ENCODE measurements at regions not wholly inside any gene's neighbourhood (a gene's known extent, or its start where the extent isn't known, plus 50 kb on each side); places are given as distances from the start of the nearest gene placed in this dataset.
"Not testable (repeated sequence)": the region's sequence is repeated elsewhere in the genome, so short reads cannot be mapped to it uniquely, and the experiment has no call there.

- not testable (repeated sequence) for DNase-seq (ENCODE audit: low read depth in 2 of 2); H3K4me1 ChIP-seq (ENCODE audit: control insufficient read depth, extremely low read depth, insufficient read depth, low read length); H3K27me3 ChIP-seq (ENCODE audit: control insufficient read depth, insufficient read depth, low read length); H3K9me3 ChIP-seq (ENCODE audit: control insufficient read depth, insufficient read depth, low read depth, low read length); H4K20me1 ChIP-seq (ENCODE audit: control insufficient read depth, extremely low read depth, insufficient read depth, low read length); H3K9ac ChIP-seq (ENCODE audit: insufficient read depth, low read length); H3K4me3 ChIP-seq (replicated peaks in 1 of 4; ENCODE audit: control extremely low read depth in 1 of 4, insufficient read depth in 1 of 4, low read depth in 3 of 4, low read length in 4 of 4); H2AFZ ChIP-seq (ENCODE audit: low read length); H3K36me3 ChIP-seq (ENCODE audit: control insufficient read depth, insufficient read depth, low read length); H3K79me2 ChIP-seq (ENCODE audit: control insufficient read depth, insufficient read depth, low read length); H3K4me2 ChIP-seq (ENCODE audit: extremely low read depth, insufficient read depth, low read length); H3K27ac ChIP-seq (ENCODE audit: insufficient read depth, low read length)
Observed at GRCh38 chr16:16590654-16591318, 211.8 kb downstream of the NPIPA7 start.

GRCh38 chr16:16593156-16593863 lies 214.4 kb downstream of the NPIPA7 start:
- H4K20me1 ChIP-seq (ENCODE audit: control insufficient read depth, extremely low read depth, insufficient read depth, low read length); H3K4me1 ChIP-seq (ENCODE audit: control insufficient read depth, extremely low read depth, insufficient read depth, low read length); H3K36me3 ChIP-seq (ENCODE audit: control insufficient read depth, insufficient read depth, low read length); H3K9me3 ChIP-seq (ENCODE audit: control insufficient read depth, insufficient read depth, low read depth, low read length); H3K27me3 ChIP-seq (ENCODE audit: control insufficient read depth, insufficient read depth, low read length); H3K9ac ChIP-seq (ENCODE audit: insufficient read depth, low read length); H3K27ac ChIP-seq (ENCODE audit: insufficient read depth, low read length); H2AFZ ChIP-seq (ENCODE audit: low read length); H3K4me3 ChIP-seq (replicated peaks in 1 of 4; ENCODE audit: control extremely low read depth in 1 of 4, insufficient read depth in 1 of 4, low read depth in 3 of 4, low read length in 4 of 4); H3K4me2 ChIP-seq (ENCODE audit: extremely low read depth, insufficient read depth, low read length); H3K79me2 ChIP-seq (ENCODE audit: control insufficient read depth, insufficient read depth, low read length): not testable (repeated sequence)
- TF ChIP-seq CTCF (conservative IDR thresholded peaks at IDR 0.05 in 1 of 2, IDR thresholded peaks at IDR 0.05 in 1 of 2; ENCODE audit: low read depth in 1 of 2, low read length in 2 of 2): peak; percentile 41 to 44
- peak in 1 of 2 donors; percentile 0 for DNase-seq (ENCODE audit: low read depth in 2 of 2)

GRCh38 chr16:16595029-16595718 lies 216.2 kb downstream of the NPIPA7 start:
- not testable (repeated sequence) for H2AFZ ChIP-seq (ENCODE audit: low read length); DNase-seq (ENCODE audit: low read depth in 2 of 2); H3K4me3 ChIP-seq (replicated peaks in 1 of 4; ENCODE audit: control extremely low read depth in 1 of 4, insufficient read depth in 1 of 4, low read depth in 3 of 4, low read length in 4 of 4)

GRCh38 chr16:16601239-16601638 lies 222.3 kb downstream of the NPIPA7 start:
- H3K4me3 ChIP-seq (replicated peaks in 1 of 4; ENCODE audit: control extremely low read depth in 1 of 4, insufficient read depth in 1 of 4, low read depth in 3 of 4, low read length in 4 of 4); H4K20me1 ChIP-seq (ENCODE audit: control insufficient read depth, extremely low read depth, insufficient read depth, low read length); H3K9me3 ChIP-seq (ENCODE audit: control insufficient read depth, insufficient read depth, low read depth, low read length); H3K27me3 ChIP-seq (ENCODE audit: control insufficient read depth, insufficient read depth, low read length); H3K36me3 ChIP-seq (ENCODE audit: control insufficient read depth, insufficient read depth, low read length); H3K4me2 ChIP-seq (ENCODE audit: extremely low read depth, insufficient read depth, low read length); H3K4me1 ChIP-seq (ENCODE audit: control insufficient read depth, extremely low read depth, insufficient read depth, low read length); H2AFZ ChIP-seq (ENCODE audit: low read length); H3K27ac ChIP-seq (ENCODE audit: insufficient read depth, low read length); DNase-seq (ENCODE audit: low read depth in 2 of 2); H3K79me2 ChIP-seq (ENCODE audit: control insufficient read depth, insufficient read depth, low read length); H3K9ac ChIP-seq (ENCODE audit: insufficient read depth, low read length): not testable (repeated sequence)

More at GRCh38 chr16:16595029-16595718, 216.2 kb downstream of the NPIPA7 start:
- not testable (repeated sequence) for H3K4me1 ChIP-seq (ENCODE audit: control insufficient read depth, extremely low read depth, insufficient read depth, low read length); H3K27ac ChIP-seq (ENCODE audit: insufficient read depth, low read length); H3K27me3 ChIP-seq (ENCODE audit: control insufficient read depth, insufficient read depth, low read length); H3K79me2 ChIP-seq (ENCODE audit: control insufficient read depth, insufficient read depth, low read length); H3K9me3 ChIP-seq (ENCODE audit: control insufficient read depth, insufficient read depth, low read depth, low read length); H3K9ac ChIP-seq (ENCODE audit: insufficient read depth, low read length); H3K4me2 ChIP-seq (ENCODE audit: extremely low read depth, insufficient read depth, low read length); H4K20me1 ChIP-seq (ENCODE audit: control insufficient read depth, extremely low read depth, insufficient read depth, low read length); H3K36me3 ChIP-seq (ENCODE audit: control insufficient read depth, insufficient read depth, low read length)

- not testable (repeated sequence) for H3K79me2 ChIP-seq (ENCODE audit: control insufficient read depth, insufficient read depth, low read length); DNase-seq (ENCODE audit: low read depth in 2 of 2); H3K9ac ChIP-seq (ENCODE audit: insufficient read depth, low read length); H3K4me2 ChIP-seq (ENCODE audit: extremely low read depth, insufficient read depth, low read length); H3K36me3 ChIP-seq (ENCODE audit: control insufficient read depth, insufficient read depth, low read length); H3K4me1 ChIP-seq (ENCODE audit: control insufficient read depth, extremely low read depth, insufficient read depth, low read length); H4K20me1 ChIP-seq (ENCODE audit: control insufficient read depth, extremely low read depth, insufficient read depth, low read length); H3K4me3 ChIP-seq (replicated peaks in 1 of 4; ENCODE audit: control extremely low read depth in 1 of 4, insufficient read depth in 1 of 4, low read depth in 3 of 4, low read length in 4 of 4); H2AFZ ChIP-seq (ENCODE audit: low read length); H3K27me3 ChIP-seq (ENCODE audit: control insufficient read depth, insufficient read depth, low read length); H3K9me3 ChIP-seq (ENCODE audit: control insufficient read depth, insufficient read depth, low read depth, low read length); H3K27ac ChIP-seq (ENCODE audit: insufficient read depth, low read length)
Observed at GRCh38 chr16:16607401-16608082, 228.6 kb downstream of the NPIPA7 start.
